MCF 10A (cell line): ENCODE measurements at regions not wholly inside any gene's neighbourhood (a gene's known extent, or its start where the extent isn't known, plus 50 kb on each side); places are given as distances from the start of the nearest gene placed in this dataset.

ENCODE experiments used
- BruUV-seq: library from RNA; stranded (reverse); fragments of 400-500 nt; replicated peaks from 2 replicates; lab custom pipeline; 2021; lab: Mats Ljungman, UMichigan
- CTCF ChIA-PET: fragments of 300-600 bp; sonication (Branson Sonifier 250); formaldehyde crosslinking; extraction: SDS; loops from one replicate; lab custom pipeline; 2021; ENCODE audit warnings: antibody characterized with exemption, inconsistent platforms; lab: Yijun Ruan, JAX
- POLR2A ChIA-PET: fragments of 300-600, 350-650 bp; sonication (Branson Sonifier 250); formaldehyde crosslinking; extraction: SDS; loops from one replicate; lab custom pipeline; 2020; ENCODE audit warnings: antibody characterized with exemption, inconsistent platforms; lab: Yijun Ruan, JAX
- DNase-seq: peaks from one replicate; pipeline ENCODE4 v3.0.0-alpha.2; 2018; ENCODE audit not compliant: unreplicated experiment
- H3K27ac Mint-ChIP-seq: one replicate; pipeline ENCODE4 v1.8.0; 2022; ENCODE audit warnings: mild to moderate bottlenecking, low read depth, mixed read lengths; ENCODE audit not compliant: unreplicated experiment
- H3K27me3 Mint-ChIP-seq: one replicate; pipeline ENCODE4 v1.8.0; 2022; ENCODE audit warnings: mixed read lengths; ENCODE audit not compliant: insufficient read depth, unreplicated experiment
- H3K36me3 Mint-ChIP-seq: one replicate; pipeline ENCODE4 v1.8.0; 2022; ENCODE audit warnings: mild to moderate bottlenecking, moderate library complexity, mixed read lengths; ENCODE audit not compliant: insufficient read depth, unreplicated experiment
- H3K4me1 Mint-ChIP-seq: one replicate; pipeline ENCODE4 v1.8.0; 2022; ENCODE audit warnings: mixed read lengths; ENCODE audit not compliant: insufficient read depth, unreplicated experiment
- H3K4me3 Mint-ChIP-seq: one replicate; pipeline ENCODE4 v1.8.0; 2022; ENCODE audit warnings: mild to moderate bottlenecking, moderate library complexity, mixed read lengths; ENCODE audit not compliant: unreplicated experiment
- H3K9me3 Mint-ChIP-seq: one replicate; pipeline ENCODE4 v1.8.0; 2022; ENCODE audit warnings: mixed read lengths; ENCODE audit not compliant: unreplicated experiment
- CTCF ChIP-seq: fragments of 200-600 bp; IDR thresholded peaks from one replicate; pipeline ENCODE4 v1.8.0; 2022; ENCODE audit warnings: antibody characterized with exemption, mild to moderate bottlenecking; ENCODE audit not compliant: unreplicated experiment
- intact Hi-C: fragments of 100-400 bp; cut with micrococcal nuclease; formaldehyde crosslinking; loops from 2 replicates; pipeline ENCODE4 v1.14.1; 2022

- DNase-seq, result no peak
- ChIA-PET POLR2A (no interaction called here), CTCF (interaction anchor here (0.7 kb wide), 1 partner anchor 365 kb away, joined by 4 read pairs; no protein-coding TSS in a partner anchor)
- Mint-ChIP-seq H3K9me3 (peaks cover 7% of the 10 kb centered on the region), H3K27me3 (no peaks in the 10 kb centered on the region), H3K4me1 (no peaks in the 10 kb centered on the region), H3K36me3 (peaks cover 12% of the 10 kb centered on the region), H3K4me3 (no peak overlapping the region), H3K27ac (no peak overlapping the region)
- BruUV-seq, result no TSS peak
- intact Hi-C loops, result no loop called here
- TF ChIP-seq CTCF, result no peak
Measured at GRCh38 chr22:49664371-49664881, 163.2 kb downstream of the BRD1 start.

GRCh38 chr22:49663823-49664222, 163.8 kb downstream of the BRD1 start:
- H3K36me3 Mint-ChIP-seq, result peaks cover 8% of the 10 kb centered on the region

GRCh38 chr22:49663311-49663711, 164.4 kb downstream of the BRD1 start:
- intact Hi-C loops, result no loop called here
- H3K27ac Mint-ChIP-seq, result no peak overlapping the region
- POLR2A ChIA-PET, result interaction anchor here (0.6 kb wide), 1 partner anchor 201 kb away, joined by 3 read pairs; no protein-coding TSS in a partner anchor
- CTCF ChIA-PET, result interaction anchor here (0.7 kb wide), 1 partner anchor 1593 kb away, joined by 3 read pairs; no protein-coding TSS in a partner anchor
- no peaks in the 10 kb centered on the region for H3K4me1 Mint-ChIP-seq
- BruUV-seq, result no TSS peak
- H3K4me3 Mint-ChIP-seq, result no peak overlapping the region
- no peaks in the 10 kb centered on the region for H3K27me3 Mint-ChIP-seq
- H3K9me3 Mint-ChIP-seq, result peaks cover 7% of the 10 kb centered on the region
- DNase-seq, result no peak
- no peak for TF ChIP-seq CTCF
- H3K36me3 Mint-ChIP-seq, result peaks cover 7% of the 10 kb centered on the region

More at GRCh38 chr22:49663823-49664222, 163.8 kb downstream of the BRD1 start:
- Mint-ChIP-seq H3K9me3 (peaks cover 7% of the 10 kb centered on the region), H3K27ac (no peak overlapping the region), H3K4me1 (no peaks in the 10 kb centered on the region), H3K4me3 (no peak overlapping the region), H3K27me3 (no peaks in the 10 kb centered on the region)
- intact Hi-C loops, result no loop called here
- no peak for DNase-seq
- ChIA-PET POLR2A (no interaction called here), CTCF (interaction anchor here (0.7 kb wide), 1 partner anchor 1594 kb away, joined by 3 read pairs; no protein-coding TSS in a partner anchor)
- no peak for TF ChIP-seq CTCF
- BruUV-seq, result no TSS peak

- H3K27ac Mint-ChIP-seq, result no peak overlapping the region
- H3K4me1 Mint-ChIP-seq, result no peaks in the 10 kb centered on the region
- ChIA-PET CTCF (no interaction called here), POLR2A (interaction anchor here (0.6 kb wide), 1 partner anchor 200 kb away, joined by 3 read pairs; no protein-coding TSS in a partner anchor)
- peaks cover 7% of the 10 kb centered on the region for H3K9me3 Mint-ChIP-seq
- TF ChIP-seq CTCF, result no peak
- DNase-seq, result no peak
- H3K36me3 Mint-ChIP-seq, result peaks cover 7% of the 10 kb centered on the region
- no peaks in the 10 kb centered on the region for H3K27me3 Mint-ChIP-seq
- H3K4me3 Mint-ChIP-seq, result no peak overlapping the region
- BruUV-seq, result no TSS peak
- intact Hi-C loops, result no loop called here
Measured at GRCh38 chr22:49662681-49663080, 165.0 kb downstream of the BRD1 start.
